SK-N-SH (cell line): ENCODE measurements at regions not wholly inside any gene's neighbourhood (a gene's known extent, or its start where the extent isn't known, plus 50 kb on each side); places are given as distances from the start of the nearest gene placed in this dataset.

Experiments
- CTCF ChIP-seq: fragments of 200-600 bp; sonication (generic); IDR thresholded peaks from 2 replicates; pipeline ENCODE4 v1.6.1; 2017; ENCODE audit warnings: antibody characterized with exemption, mild to moderate bottlenecking, moderate library complexity
- EP300 ChIP-seq, 2 experiments: IDR thresholded peaks; 2 replicates each; pipeline versions ENCODE4 v1.4.0 to v1.6.1; 2012; ENCODE audit warnings: borderline replicate concordance in 1 of 2, low read depth in 1 of 2, low read length in 1 of 2
- FOXJ3 ChIP-seq: sonication (generic); formaldehyde crosslinking; IDR thresholded peaks from 2 replicates; pipeline ENCODE4 v1.5.1; 2020; ENCODE audit warnings: mild to moderate bottlenecking, missing genetic modification reagents
- POLR2AphosphoS5 ChIP-seq: IDR thresholded peaks from 2 replicates; pipeline ENCODE4 v1.6.1; 2012; ENCODE audit warnings: low read depth, low read length
- YY1 ChIP-seq: IDR thresholded peaks from 2 replicates; pipeline ENCODE4 v1.4.0; 2012; ENCODE audit warnings: low read depth, mild to moderate bottlenecking
- TF ChIP-seq, protein P1 (sequence below): IDR thresholded peaks from 2 replicates; pipeline ENCODE4 v1.4.0; 2012; ENCODE audit warnings: low read depth, borderline replicate concordance

DNA sequence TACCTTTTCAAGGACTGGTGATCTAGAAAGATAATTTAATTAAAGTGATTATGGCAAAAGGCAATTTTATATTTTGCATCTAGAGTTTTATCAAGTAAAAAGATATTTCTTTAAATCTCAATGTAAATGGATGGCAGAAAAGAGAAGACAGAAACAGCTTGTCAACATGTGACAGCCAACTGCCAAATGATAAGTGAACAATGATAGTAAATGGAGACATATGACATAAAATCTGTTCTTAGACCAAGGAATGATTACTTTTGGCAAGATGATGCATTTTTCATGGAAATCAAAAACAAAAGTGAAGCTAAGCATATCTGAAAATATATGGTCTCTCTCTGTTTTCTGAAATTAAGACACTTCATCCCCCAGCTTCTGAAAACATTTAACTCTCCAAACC lies 1730.7 kb upstream of the FLRT2 start:
- TF ChIP-seq FOXJ3 (CRISPR knock-in tag) (no peak), CTCF (no peak), YY1 (no peak), EP300 (IDR thresholded peaks at IDR 0.05; ENCODE audit: borderline replicate concordance in 1 of 2, low read depth in 1 of 2, low read length in 1 of 2) (no peak), POLR2AphosphoS5 (no peak)
- TF ChIP-seq, protein P1, sequence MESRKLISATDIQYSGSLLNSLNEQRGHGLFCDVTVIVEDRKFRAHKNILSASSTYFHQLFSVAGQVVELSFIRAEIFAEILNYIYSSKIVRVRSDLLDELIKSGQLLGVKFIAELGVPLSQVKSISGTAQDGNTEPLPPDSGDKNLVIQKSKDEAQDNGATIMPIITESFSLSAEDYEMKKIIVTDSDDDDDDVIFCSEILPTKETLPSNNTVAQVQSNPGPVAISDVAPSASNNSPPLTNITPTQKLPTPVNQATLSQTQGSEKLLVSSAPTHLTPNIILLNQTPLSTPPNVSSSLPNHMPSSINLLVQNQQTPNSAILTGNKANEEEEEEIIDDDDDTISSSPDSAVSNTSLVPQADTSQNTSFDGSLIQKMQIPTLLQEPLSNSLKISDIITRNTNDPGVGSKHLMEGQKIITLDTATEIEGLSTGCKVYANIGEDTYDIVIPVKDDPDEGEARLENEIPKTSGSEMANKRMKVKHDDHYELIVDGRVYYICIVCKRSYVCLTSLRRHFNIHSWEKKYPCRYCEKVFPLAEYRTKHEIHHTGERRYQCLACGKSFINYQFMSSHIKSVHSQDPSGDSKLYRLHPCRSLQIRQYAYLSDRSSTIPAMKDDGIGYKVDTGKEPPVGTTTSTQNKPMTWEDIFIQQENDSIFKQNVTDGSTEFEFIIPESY: no peak
